NCI-H128 (cell line): ENCODE measurements at regions not wholly inside any gene's neighbourhood (a gene's known extent, or its start where the extent isn't known, plus 50 kb on each side); places are given as distances from the start of the nearest gene placed in this dataset.

Experiments
- DNase-seq: peaks from one replicate; lab custom pipeline; 2025; ENCODE audit not compliant: unreplicated experiment; lab: John Stamatoyannopoulos, UW

DNA sequence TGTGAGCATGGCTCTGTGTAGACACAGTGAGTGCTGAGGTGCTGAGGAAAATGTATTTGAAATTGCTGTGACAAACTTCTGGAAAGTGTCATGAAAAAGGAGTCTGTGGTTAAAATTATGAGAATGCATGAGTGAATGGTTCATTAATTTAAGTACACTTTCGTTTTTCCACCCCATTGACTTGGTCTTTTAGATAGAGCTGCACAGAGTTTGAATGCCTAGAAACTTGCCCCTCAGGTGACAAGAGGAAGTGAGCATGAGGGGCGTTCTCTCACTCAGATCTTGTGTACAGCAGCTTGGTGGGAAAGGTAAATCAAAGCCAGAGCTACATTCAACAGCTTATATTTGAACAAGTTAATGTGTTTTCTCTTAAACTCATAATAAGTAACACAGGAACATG lies 296.8 kb downstream of the WDR72 start:
- DNase-seq: no peak

DNA sequence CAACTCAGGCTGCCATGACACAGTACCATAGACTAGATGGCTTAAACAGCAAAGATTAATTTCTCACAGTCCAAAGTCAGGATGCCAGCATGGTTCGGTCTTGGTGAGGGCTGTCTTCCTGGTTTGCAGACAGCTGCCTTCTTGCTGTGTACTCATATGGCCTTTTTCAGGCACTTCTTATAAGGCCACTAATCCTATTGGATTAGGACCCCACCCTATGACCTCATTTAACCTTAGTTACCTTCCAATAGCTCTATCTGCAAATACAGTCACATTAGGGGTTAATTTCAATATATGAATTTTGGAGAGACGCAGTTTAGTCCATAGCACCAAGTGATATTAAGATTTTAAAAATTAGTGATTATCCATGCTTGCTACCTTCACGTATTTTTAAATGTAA lies 297.8 kb downstream of the WDR72 start:
- no peak for DNase-seq

DNA sequence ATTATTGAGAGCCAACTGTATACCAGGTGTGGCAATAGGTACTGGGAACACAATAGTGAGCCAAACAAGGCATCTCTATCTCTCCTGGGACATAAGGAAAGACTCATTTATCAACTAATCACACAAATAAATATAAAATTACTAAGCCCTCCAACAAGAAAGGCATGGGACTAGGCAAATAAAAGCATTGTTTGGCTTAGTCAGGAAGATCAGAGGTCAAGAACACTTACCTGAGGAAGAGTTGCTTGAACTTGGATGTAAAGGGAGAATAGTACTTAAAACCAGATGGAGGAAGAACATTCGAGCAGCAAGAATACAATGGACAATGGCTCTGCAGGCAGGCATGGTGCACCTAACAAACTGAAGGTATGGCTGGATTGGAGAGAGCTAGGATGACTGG lies 300.7 kb downstream of the WDR72 start:
- DNase-seq: no peak

DNA sequence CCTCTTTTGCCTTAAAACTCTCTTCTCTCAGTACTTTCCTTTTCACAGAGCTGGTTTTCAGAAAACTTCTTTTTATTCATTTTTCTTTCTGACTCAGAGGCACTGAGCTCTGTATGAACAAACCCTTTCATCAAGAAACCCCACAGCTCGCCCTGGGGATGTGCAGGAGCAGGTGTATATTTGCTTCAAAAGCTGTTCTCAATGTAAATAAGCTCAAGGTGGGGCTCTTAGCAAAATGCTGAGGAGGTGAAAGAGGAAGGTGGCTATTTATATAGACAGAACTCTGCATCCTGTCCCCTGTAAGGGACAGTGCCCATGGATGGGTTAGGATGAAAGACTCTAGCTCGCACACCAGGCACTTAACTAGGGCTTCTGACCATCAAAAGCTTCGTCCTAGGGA lies 302.0 kb downstream of the WDR72 start:
- DNase-seq: no peak

DNA sequence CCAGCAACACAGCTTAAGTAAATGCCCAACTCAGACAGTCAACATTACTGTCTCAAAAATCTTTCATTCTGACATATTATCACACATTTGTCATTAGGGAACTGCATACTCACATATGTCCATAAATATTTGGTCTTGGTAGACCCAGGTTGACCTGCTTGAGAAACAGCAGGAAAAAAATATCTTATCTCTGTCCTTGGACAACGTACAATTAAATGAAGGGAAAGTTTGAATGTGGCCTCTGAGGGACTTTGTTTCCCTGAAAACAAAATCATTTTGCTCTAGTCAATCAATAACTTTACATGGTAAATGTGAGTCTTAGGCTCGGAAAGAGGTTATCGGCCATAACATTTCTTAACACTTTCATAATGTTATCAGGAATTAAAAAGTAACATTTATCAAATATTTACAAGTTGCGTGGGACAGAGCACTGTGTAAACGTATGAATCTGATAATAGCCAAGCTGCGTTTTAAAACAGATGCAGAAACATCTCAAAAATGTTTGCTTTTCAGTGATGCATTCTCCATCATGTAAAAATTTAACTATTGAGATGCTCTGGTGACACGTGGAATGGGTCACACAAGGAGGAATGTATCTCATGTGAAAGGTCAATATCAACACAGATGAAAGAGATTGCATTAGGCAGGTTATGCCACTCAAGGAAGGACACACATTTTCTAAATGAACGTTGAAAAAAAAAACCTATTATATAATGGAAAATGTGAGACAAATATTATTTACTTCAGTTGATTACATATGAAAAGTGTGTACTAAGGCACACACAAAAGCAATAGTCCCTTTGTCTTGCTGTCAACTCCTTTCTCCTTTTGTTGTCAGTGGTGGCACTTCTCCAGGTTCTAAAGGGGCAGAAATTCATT lies 304.4 kb downstream of the WDR72 start:
- no peak for DNase-seq

DNA sequence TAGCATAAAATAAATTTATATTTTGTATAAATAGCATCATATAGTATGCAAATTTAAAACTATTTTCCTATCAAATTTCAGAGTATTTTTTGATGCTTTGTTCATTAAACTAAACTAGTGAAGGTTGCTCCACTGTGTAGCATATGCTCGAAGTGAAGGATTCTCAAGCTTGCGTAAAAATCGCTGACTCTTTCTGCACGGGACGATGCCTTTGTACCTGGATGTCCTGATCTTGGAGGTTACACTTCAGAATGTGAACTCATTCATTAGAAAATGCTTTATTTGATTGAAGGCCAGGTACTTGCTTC lies 305.0 kb downstream of the WDR72 start:
- no peak for DNase-seq

DNA sequence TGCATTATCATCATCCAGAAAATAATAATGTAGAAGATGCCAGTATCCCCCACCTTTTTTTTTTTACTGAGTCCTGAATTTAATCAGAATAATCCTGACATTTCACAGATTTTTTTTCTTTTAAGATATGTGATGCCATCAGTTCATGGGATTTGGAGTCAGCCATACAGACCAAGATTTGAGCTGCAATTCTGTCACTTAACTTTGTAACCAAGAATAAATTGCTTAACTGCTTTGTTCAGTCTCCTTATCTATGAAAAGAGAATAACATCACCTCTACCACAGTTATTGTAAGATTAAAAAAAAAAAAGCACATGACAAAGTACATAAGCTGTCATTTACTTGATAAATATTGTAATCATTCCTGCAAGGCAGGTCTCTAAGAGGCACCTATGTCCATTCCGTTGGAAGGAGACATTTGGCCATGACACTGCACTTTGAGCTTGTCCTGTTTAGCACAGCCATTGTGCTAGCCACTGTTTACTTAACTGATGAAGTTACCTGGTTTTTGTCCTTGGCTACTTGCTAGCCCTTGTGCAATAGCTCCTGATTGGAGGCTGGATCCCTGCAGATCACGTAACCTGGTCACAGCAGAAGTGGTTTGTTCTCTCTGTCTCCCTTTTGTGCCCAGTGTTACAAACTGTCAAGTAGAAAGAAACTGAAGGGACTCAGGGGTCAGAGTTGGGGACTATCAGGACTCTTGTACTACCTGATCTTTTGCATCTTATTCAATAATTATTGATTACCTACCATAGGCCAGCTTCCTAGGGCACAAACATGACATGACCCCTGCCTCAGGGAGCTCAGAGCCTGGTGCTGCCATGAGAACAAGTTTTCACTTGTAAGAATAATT lies 306.0 kb downstream of the WDR72 start:
- no peak for DNase-seq

DNA sequence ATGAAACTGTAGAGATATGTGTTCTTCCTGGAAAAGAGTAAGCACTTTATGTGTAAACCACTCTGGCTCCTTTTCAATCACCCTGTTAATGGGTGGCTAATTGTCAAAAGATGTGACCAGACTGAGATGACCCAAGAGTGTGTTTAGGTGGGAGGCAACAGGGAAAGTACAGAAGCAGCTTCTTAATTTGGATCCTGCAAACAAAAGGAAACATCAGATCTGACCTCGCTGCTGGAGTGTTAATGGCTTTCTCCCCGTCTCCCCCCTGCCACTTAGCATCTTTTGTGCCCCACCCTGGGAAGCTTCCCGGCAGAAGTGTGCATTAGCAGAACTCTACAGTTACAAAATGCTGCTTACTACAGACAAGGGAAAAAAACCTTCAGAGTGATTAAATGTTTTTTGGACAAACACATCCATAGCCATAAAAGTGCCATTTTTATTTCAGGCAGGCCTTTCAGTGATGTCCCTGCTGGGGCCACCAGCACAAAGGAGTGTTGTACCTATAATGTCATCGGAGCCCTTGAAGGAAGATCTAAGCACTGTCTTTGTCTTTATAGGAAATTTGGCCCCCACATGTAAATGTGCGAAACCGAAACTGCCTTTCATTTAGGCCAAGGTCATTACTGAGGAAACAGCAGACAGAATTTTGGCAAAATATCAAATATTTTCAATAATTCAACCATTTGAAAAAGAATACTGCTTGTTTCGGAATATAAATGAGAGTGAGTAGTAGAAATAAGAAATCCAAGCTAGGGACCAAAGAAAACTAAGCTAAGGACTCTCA lies 311.0 kb downstream of the WDR72 start:
- peak; percentile 17 for DNase-seq

DNA sequence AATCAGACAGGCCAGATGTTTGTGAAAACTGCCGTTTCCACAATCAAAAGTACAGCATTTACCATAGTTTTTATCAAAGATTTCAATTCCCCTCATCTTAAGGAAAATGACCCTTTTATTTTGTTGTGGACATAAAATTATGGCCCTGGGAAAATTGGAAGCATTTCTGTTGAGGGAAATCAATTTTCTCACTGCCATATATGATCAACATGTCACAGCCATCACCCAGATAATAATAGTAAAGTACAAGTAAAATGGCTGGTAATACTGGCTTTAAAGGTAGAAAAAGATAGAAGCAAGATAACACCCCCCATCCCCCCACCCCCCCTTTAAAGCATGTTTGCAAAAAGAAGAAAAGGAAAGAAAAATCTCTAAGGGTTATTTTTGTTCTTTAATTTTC lies 311.7 kb downstream of the WDR72 start:
- no peak for DNase-seq

DNA sequence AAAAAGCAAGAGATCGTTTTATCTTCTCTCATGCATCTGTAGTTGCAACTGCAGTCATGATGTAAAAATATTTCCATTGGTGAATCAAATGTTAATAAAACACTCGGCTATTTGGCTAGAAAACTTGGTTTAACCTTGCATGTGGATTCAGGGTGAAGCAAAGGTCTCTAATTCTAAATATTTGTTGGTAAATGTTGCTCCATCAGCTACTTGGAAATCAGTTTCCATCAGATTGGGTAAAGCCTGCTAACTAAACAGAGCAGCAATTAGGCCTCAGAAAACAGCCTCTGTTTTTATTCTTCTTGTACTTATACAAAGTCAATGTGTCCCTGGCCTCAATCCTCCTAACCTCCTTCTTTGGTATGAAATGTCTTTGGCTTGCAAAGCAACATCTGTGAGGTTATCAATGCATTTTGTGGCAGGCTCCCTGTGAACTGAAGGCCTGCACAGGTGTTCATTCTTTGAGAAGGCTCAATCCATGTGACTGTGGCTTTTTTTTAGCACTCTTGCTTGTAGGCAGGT lies 312.3 kb downstream of the WDR72 start:
- DNase-seq: no peak

DNA sequence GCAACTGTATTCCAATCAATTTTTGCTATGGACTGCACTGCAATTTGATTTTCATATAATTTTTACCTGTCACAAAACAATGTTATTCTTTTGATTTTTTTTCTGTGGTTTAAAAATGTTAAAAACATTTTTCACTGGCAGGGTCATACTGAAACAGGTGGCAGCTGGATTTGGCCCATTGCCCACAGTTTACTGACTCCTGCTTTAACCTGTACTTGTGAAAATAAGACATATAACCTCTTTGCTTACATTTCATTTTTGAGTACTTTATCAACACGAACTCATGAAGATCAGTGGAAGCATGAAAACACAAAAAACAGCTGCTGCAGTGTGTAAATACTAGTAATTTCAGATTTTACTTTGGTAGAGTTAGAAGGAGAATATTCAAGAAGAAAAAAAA lies 313.1 kb downstream of the WDR72 start:
- no peak for DNase-seq

DNA sequence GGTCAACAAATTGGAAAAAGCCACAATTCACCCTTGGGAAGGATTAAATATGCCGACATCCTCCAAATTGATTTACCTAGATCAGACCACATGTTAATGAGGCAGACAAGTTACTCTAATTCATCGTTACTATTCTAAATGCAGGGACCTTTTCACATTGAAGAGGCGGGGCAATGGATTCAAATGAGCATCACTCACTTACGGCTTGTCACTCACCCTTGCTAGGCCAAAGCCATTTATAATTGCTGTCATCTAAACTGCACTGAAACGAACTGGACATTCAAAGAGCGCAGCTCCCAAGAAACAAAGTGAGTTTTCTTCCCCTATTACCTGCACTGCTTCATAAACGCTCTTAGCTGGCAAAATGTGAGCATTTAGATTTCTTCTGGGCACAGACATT lies 313.9 kb downstream of the WDR72 start:
- DNase-seq: no peak

DNA sequence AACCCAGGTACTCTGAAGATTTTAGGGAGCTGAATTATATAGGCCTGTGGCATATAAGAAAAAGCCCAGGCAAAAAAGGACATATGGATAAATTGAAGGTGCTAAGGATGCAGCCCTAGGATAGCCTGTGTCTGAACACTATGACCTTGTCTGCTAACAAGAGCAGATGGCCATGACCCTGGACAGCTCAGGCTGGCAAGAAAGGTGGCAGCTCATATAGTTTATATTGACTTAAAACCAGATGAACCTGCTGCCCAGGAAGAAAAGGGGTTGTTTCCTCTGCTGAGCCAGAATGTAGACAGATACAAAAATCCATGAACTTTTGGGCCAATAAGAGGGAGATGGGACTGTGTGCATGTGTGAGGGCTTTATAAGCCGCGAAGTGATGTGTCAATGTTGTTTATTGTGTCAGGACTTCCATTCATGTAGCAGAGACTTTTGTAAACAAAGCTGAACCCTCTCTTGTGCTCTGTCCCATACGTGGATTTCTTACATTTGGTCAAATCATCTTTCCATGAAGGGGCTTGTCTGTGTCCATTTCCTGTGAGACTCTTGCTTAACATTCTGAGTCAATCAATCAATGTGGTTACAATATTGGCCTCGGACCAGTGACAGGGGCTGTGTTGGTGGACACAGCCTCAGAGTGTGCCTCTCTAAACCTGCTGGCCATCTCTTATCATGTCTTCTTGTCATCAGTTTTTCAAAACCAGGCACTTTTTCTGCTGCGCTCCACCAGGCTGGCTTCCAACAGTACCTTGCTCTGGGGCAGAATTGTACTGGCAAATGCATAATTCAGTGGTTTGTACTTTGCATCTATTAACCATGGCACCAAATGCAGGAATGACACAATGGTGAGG lies 321.2 kb downstream of the WDR72 start:
- no peak for DNase-seq

DNA sequence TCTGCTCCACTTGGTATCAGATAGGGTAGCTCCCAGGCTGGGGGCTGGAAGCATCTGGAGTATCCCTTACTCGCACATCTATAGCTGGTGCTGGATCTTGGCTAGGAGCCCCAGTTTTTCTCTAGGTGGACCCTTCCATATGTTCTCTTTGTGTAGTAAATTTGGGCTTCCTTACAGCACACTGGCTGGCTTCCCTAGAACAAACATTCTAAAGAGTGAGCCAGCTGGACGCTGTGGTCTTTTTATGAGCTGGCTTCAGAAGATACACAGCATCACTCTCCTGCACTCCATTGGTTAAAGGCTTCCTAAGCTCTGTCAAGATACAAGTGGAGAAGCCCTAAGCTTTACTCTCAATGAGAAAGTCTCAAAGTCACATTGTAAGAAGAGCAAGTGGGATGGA lies 322.1 kb downstream of the WDR72 start:
- no peak for DNase-seq

DNA sequence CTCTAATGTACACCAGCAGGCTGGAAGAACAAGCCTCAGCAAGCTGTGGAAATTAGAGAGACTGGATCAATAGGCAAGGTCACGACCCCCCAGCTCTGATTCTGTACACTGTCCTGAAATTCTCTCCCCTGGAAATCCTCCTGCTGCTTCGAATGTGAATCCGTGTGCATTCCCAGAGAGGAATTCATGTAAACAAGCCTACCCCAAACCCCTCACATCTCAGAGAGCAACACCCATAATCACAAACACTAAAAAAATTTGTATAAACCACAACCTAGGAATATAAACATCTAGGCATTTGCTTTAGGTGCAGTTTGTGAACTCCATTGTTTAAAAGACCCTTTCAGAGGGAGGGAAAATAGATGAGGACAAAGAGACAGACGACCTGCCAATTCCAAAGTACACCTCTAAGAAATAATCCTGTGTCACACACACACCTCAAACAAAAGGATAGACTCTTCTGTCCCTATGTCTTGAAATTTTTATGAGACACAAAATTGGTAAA lies 325.2 kb downstream of the WDR72 start:
- no peak for DNase-seq

DNA sequence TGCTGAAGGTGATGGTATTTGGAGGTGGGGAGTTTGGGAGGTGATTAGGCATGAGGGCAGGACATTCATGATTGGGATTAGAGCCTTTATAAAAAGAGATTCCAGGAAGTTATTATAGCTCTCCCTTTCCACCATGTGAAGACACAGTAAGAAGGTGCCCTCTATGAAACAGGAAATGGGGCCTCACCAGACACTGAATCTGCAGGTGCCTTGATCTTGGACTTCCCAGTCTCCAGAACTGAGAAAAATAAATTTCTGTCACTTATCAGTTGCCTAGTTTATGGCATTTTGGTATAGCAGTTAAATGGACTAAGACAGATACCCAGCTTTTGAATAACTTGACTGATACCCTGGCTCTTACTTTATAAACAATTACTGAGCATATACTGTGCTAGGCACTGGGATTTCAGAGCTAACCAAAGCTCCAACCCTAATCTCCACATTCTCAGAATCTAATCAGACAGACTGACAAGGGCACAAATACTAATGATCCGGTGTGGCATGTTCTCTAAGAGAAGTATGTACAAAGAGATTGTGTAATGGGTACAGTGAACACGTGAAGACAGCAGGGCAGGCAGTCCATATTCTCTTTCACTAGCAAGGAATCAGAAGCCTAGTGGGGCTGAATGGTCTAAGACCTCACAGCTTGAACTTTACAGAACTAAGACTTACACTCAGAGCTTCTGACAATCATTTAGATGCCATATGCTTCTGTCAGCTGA lies 343.1 kb downstream of the WDR72 start:
- no peak for DNase-seq

DNA sequence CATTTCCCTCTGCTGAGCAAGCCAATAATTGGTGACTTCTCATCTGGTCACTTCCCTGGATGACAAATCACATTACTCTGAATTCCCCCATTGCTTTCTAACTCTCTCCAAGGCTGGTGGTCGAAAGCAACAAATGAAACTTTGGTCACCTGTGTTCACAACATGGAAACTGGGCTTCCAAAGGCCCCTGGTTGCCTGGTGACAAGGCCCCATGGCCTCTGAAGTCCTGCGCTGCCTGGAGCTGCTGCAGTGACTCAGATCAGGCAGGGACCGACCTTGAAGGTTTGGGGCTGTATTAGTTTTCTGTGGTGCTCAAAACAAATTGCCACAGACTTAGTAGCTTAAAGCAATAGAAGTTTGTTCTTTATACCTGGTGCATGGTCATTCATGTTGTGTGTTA lies 345.3 kb downstream of the WDR72 start:
- DNase-seq: no peak

DNA sequence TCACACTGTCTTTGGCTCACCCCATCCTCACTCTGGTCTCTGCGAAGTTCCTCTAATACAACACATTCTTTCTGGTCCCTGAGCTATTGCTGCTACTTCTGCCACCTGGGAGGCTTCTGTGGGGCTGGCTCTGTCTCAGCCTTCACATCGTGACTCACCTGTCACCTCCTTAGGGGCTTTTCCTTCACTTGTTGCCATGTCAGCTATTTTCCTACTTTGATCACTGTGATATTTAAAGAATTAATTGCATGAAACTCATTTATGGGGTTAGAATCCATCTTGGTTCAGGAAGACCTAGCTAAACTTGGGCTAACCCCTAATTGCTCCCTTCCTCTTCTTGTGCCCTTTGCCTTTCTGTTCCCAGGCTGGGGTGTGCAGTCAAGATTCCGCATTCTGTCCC lies 346.9 kb downstream of the WDR72 start:
- DNase-seq: no peak

DNA sequence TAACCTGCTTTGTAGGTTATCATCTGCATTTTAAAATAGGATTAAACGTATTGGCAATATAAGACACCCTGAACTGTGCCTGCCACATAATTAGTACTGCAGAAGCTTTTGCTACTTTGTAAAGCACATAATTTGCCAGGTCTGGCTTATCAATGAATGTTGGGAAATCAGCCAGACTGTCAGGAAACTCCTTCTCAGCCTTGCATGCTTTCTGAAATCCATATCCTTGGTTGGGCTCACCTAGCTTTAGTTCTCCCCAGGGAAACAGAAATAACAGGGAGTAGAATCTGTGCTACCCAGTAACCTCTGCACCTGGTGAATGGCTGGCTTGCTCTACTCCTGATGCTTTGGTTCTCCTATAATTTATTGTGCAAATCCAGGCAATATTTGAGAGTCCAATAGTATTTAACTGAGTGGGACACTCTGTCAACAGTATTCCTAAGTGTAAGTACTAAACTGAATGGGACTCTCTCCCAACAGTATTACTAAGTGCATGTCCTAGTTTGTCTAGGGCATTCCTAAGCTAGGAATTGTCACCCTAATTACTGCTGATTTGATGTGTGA lies 354.5 kb downstream of the WDR72 start:
- no peak for DNase-seq
